Activated CD4-positive, alpha-beta T cell treated with anti-CD3 and anti-CD28 coated beads, Interleukin-2, amount 50 U/mL, for 1 hour (primary cell): ENCODE measurements at regions not wholly inside any gene's neighbourhood (a gene's known extent, or its start where the extent isn't known, plus 50 kb on each side); places are given as distances from the start of the nearest gene placed in this dataset.
"Not testable (repeated sequence)": the region's sequence is repeated elsewhere in the genome, so short reads cannot be mapped to it uniquely, and the experiment has no call there.

Experiments
- DNase-seq: peaks from one replicate; pipeline ENCODE4 v3.0.0-alpha.2; 2020

GRCh38 chr9:129428864-129429577 is 191.9 kb downstream of the C9orf50 start:
- no peak for DNase-seq

DNA sequence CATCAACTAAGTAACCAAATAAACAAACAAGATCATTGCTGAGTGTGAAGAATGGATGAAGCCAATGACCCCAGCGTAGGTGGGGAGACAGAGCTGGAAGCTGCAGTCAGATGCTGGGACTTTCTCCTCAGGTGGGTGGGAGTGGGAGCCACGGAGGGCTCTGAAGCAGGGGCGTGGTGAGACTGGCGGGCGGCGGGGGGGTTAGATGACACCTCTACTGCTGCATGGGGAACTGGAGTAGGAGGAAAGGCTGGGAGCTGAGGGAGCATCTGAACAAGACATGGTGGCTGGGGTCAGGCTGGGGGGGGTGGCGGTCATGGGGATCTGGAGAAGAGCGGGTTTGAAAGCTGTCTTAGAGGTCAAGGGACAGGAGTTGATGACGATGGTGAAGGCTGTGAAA is 193.8 kb downstream of the C9orf50 start:
- no peak for DNase-seq

DNA sequence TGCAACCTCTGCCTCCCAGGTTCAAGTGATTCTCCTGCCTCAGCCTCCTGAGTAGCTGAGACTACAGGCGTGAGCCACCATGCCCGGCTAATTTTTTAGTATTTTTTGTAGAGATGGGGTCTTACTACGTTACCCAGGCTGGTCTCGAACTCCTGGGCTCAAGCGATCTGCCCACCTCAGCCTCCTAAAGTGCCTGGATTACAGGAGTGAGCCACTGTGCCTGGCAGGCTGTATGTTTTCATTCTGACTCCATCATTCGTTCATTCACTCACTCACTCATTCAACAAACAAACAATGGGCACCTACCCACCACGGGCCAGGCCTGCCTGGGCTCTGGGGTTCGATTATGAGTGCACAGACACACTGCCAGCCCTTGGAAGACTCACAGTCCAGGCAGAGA is 197.1 kb downstream of the C9orf50 start:
- DNase-seq = not testable (repeated sequence)

- DNase-seq = no peak
Measured at GRCh38 chr9:129423216-129423615, 197.7 kb downstream of the C9orf50 start.

DNA sequence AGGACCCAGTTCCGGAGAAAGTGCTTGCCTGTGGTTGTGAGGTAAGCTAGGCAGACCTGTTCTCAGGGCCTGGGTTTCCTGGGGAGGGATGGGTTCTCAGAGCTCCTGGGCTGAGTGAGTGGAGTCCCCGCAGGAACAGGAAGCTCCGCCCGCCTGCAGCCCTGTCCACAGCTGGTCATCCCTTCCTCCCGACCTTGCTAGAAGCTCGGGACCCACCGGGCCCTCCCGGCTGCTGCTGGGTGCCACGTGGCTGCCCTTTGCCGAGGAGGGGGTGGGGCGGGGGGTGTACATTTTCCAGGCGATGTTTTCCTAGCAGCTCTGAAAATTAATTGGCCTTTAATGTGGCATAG is 198.1 kb downstream of the C9orf50 start:
- no peak for DNase-seq

- no peak for DNase-seq
Measured at GRCh38 chr9:129422032-129422842, 198.7 kb downstream of the C9orf50 start.

GRCh38 chr9:129421371-129421770 is 199.5 kb downstream of the C9orf50 start:
- no peak for DNase-seq

- DNase-seq = no peak
Measured at GRCh38 chr9:129420721-129421120, 200.2 kb downstream of the C9orf50 start.

DNA sequence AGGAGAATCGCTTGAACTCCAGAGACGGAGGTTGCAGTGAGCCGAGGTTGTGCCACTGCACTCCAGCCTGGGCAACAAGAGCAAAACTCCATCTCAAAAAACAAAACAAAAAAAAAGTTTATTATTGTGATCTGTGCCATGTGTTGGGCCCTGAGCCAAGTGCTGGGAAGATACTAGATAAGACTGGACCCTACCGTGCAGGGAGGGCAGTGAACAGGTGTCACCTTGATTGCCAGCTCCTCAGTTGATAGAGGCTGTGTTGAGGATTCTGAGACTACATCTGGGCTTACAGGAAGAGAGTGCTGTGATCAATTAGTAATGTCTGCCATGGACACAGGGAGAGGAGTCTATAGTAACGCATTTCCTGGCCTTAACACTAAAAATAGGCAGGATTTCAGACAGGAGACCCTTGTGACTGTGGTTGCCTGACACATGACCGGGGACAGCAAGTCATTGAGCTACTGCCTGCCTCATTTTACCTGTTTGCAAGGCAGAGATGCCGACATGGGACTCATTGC is 201.5 kb downstream of the C9orf50 start:
- DNase-seq = no peak

DNA sequence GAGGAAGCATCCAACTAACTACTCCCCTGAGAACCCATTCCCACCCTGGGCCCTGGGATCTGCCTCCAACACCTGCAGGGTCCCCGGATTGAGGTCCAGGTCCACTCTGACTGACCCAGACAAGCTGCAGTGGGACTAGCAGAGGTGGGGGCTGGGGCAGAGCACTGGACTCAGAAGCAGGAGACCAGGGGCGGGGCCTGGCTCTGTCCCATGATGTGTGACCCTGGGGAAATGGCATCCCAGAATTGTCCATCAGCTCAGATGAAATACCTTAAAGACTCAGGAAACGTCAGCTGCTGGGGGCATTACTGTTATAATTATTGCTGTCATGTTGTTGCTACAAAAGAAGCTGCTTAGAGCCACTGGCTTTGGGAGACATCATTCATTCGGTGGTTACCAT is 202.4 kb downstream of the C9orf50 start:
- no peak for DNase-seq

DNA sequence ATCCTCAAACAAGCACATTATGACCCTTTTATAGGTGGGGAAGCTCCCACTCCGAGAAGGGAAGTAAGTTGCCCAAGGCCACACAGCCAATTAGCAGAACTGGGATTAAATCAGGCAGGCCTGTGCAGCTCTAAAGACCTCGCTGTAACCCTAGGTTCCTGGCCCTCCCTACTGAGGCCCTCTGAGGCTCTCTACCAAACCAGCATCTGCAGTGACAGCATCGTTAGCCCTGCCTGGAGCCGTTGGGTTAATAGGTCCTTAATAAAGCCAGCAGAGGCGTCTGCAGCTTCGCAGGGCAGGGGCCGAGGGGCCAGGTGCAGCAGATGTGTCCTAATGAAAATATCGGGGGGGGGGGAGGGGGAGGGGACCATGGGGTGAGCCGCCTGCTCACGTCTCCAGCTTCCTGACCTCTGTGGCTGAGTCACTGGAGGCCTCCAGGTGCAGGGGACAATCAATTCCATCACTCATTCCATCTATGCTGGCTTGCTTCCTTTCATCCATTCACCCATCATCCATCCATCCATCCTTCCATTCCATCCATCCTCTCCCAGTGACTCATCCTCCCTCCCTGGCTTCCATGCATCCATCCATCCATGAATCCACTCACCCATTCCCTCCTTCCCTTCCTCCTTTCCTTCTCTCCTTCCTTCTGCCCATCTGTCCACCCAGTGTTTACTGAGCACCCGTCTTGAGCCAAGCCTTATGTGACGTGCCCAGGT is 203.9 kb downstream of the C9orf50 start:
- no peak for DNase-seq

DNA sequence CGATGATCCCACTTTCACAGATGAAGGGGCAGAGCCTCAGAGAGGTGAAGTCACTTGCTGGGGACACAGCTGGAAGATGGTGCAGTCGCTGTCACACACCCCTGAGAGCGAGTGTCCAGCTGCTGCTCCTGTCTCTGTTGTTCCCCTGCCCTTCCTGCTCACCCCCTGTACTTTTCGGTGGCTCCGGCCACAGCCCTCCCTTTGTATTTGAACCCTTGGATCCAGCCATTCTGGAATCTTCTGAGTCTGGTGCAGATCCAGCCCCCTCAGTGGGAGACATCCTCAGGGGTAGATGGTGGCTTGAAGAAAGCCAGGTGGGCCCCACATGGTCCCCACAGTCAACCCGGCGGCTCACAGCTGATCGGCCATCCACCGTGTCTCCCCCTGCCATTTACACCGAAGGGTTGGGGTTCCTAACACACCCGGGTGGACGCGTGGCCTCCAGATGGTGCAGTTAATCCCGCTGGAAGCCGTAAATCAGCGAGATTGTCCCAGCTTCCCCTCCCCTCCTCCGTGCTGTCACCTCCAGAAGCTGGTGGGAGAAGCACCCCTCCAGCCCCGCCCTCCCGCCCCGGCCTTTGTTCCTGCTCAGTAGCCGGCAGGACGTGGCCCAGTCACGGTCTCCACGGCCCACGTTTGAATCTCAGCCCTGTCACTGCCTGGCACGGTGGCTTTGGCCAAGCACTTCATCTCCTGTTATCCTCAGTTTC is 204.8 kb downstream of the C9orf50 start:
- DNase-seq = no peak

- DNase-seq = no peak
Measured at GRCh38 chr9:129414993-129415941, 205.6 kb downstream of the C9orf50 start.

GRCh38 chr9:129414377-129414992 is 206.4 kb downstream of the C9orf50 start:
- peak; percentile 51 for DNase-seq

GRCh38 chr9:129413537-129414376 is 207.1 kb downstream of the C9orf50 start:
- DNase-seq = peak; percentile 99

DNA sequence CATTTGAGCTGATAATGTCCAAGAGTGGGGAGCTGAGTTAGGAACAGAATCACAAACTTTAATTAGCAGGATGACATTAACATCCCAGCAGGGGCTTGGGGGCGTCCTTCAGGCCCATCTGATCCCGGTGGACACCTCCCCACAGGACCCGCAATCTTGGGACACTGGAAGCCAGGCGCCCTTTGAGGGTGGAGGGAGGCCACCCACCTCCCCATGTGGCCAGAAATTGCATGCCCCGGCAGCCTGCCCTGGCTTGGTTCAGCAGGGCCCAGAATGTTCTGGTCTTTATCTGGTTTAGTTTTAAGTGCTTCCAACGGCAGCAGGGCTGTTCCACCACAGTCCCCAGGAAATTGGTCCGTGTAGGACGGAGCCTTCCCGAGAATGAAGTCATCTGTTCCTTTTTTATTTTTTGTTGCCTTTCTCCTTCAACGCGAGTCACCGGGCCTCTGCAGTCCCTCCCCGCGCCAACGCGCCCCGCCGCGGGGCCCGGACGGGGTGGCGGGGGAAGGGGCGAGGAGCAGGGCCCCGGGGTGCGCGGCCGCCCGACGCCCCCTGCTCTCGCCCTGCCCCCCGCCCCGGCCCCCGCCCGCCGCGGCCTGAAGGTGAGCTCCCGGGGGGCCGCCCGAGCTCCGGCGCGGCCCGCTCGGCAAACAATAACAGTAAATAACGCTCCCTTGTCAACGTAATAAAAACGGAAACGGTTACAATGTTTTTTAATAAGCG is 207.9 kb downstream of the C9orf50 start:
- DNase-seq = no peak

GRCh38 chr9:129412176-129412813 is 208.6 kb downstream of the C9orf50 start:
- DNase-seq = not testable (repeated sequence)

DNA sequence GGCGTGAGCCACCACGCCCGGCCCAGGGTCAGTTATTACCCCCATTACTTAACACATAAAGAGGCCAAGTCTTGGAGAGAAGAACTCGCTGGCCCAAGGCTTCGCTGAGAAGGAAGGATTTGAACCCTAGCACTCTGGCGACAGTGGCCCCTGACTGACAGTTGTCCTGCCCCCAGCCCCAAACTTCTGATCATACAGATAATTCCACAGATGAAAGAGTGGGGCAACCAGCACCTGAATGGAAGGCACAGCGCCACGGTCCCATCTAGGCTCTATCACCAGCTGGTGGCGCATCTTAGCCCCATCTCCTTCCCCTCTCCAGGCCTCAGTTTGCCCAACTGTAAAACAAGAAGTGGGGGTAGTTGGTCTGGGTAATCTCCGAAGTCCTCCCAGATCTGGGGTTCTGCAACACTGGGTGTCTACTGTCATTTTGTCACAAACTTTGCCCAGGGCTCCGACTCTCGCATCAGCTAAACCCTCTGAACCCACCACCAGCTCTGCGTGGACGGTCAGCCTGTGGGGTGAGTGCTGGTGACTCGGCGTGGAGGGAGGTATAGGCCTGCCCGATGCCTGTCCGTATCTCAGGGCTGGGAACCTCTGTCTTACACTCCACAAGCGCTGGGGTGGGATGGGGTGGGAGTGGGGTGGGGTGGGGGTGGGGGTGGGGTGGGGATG is 209.3 kb downstream of the C9orf50 start:
- no peak for DNase-seq
